HUES64 (cell line): ENCODE measurements at regions not wholly inside any gene's neighbourhood (a gene's known extent, or its start where the extent isn't known, plus 50 kb on each side); places are given as distances from the start of the nearest gene placed in this dataset.

Experiments used
- H3K27ac ChIP-seq: 2 replicates; pipeline ENCODE4 v1.7.0; 2013; ENCODE audit warnings: low read depth, low read length, inconsistent platforms
- H3K27me3 ChIP-seq: 2 replicates; pipeline ENCODE4 v1.6.1; 2013; ENCODE audit warnings: mild to moderate bottlenecking, low read length; ENCODE audit not compliant: insufficient read depth
- H3K36me3 ChIP-seq: 2 replicates; pipeline ENCODE4 v1.6.1; 2013; ENCODE audit warnings: mild to moderate bottlenecking, low read length; ENCODE audit not compliant: insufficient read depth
- H3K4me1 ChIP-seq: 2 replicates; pipeline ENCODE4 v1.6.1; 2013; ENCODE audit warnings: mild to moderate bottlenecking, low read length, moderate library complexity; ENCODE audit not compliant: insufficient read depth
- H3K4me3 ChIP-seq: 2 replicates; pipeline ENCODE4 v1.5.1; 2013; ENCODE audit warnings: mild to moderate bottlenecking, low read length, moderate library complexity
- H3K9ac ChIP-seq: 2 replicates; pipeline ENCODE4 v1.6.1; 2013; ENCODE audit warnings: mild to moderate bottlenecking, low read depth, low read length
- H3K9me3 ChIP-seq: 2 replicates; pipeline ENCODE4 v1.6.1; 2013; ENCODE audit warnings: low read depth, low read length; ENCODE audit not compliant: insufficient read depth
- WGBS: fragments of 150-250, 120-280 bp; methylation state at CpG from one replicate; pipeline ENCODE4 v1.1.7; 2013; ENCODE audit warnings: missing lambda C conversion rate; 5-methylcytosine and 5-hydroxymethylcytosine counted together

GRCh38 chr20:11305406-11305805 is 612.3 kb upstream of the BTBD3 start:
- H3K4me1 ChIP-seq, result peaks cover 4% of the 10 kb centered on the region; the same call in 1 of the 2 replicates
- no peak overlapping the region for H3K4me3 ChIP-seq
- H3K9ac ChIP-seq, result no peak overlapping the region
- WGBS, result 60% methylated on average over 2 of the region's 2 CpGs
- no peaks in the 10 kb centered on the region for H3K27me3 ChIP-seq
- H3K27ac ChIP-seq, result no peak overlapping the region
- H3K36me3 ChIP-seq, result no peaks in the 10 kb centered on the region
- H3K9me3 ChIP-seq, result no peaks in the 10 kb centered on the region

- Histone ChIP-seq H3K4me3 (no peak overlapping the region), H3K9me3 (no peaks in the 10 kb centered on the region), H3K27me3 (no peaks in the 10 kb centered on the region), H3K4me1 (no peaks in the 10 kb centered on the region), H3K36me3 (no peaks in the 10 kb centered on the region), H3K27ac (no peak overlapping the region), H3K9ac (no peak overlapping the region)
- WGBS, result 94% methylated on average over 3 of the region's 3 CpGs
These were observed 606.0 kb upstream of the BTBD3 start for GRCh38 chr20:11311659-11312224.

GRCh38 chr20:11315525-11315924 is 602.2 kb upstream of the BTBD3 start:
- Histone ChIP-seq H3K4me1 (no peaks in the 10 kb centered on the region), H3K36me3 (no peaks in the 10 kb centered on the region), H3K9me3 (peaks cover 3% of the 10 kb centered on the region; the same call in 1 of the 2 replicates), H3K9ac (no peak overlapping the region), H3K4me3 (no peak overlapping the region), H3K27me3 (no peaks in the 10 kb centered on the region), H3K27ac (no peak overlapping the region)
- 100% methylated on average over 2 of the region's 2 CpGs for WGBS

- Histone ChIP-seq H3K9ac (no peak overlapping the region), H3K4me3 (no peak overlapping the region), H3K27me3 (no peaks in the 10 kb centered on the region), H3K36me3 (no peaks in the 10 kb centered on the region), H3K27ac (no peak overlapping the region), H3K9me3 (peaks cover 3% of the 10 kb centered on the region; the same call in 1 of the 2 replicates), H3K4me1 (no peaks in the 10 kb centered on the region)
These were observed 601.4 kb upstream of the BTBD3 start for GRCh38 chr20:11316244-11316643.

- Histone ChIP-seq H3K4me3 (no peak overlapping the region), H3K36me3 (no peaks in the 10 kb centered on the region), H3K27ac (no peak overlapping the region), H3K4me1 (no peaks in the 10 kb centered on the region), H3K9ac (no peak overlapping the region), H3K27me3 (no peaks in the 10 kb centered on the region), H3K9me3 (peaks cover 6% of the 10 kb centered on the region; the same call in 1 of the 2 replicates)
These were observed 597.7 kb upstream of the BTBD3 start for GRCh38 chr20:11320033-11320432.

- no peaks in the 10 kb centered on the region for H3K36me3 ChIP-seq
- H3K27ac ChIP-seq, result no peak overlapping the region
- WGBS, result 80% methylated on average over 1 of the region's 1 CpG
- H3K4me1 ChIP-seq, result no peaks in the 10 kb centered on the region
- no peaks in the 10 kb centered on the region for H3K27me3 ChIP-seq
- peaks cover 3% of the 10 kb centered on the region; the same call in 1 of the 2 replicates for H3K9me3 ChIP-seq
- no peak overlapping the region for H3K4me3 ChIP-seq
- H3K9ac ChIP-seq, result no peak overlapping the region
These were observed 593.9 kb upstream of the BTBD3 start for GRCh38 chr20:11323816-11324215.

- H3K36me3 ChIP-seq, result no peaks in the 10 kb centered on the region
- H3K4me1 ChIP-seq, result peaks cover 6% of the 10 kb centered on the region; the same call in 1 of the 2 replicates
- no peak overlapping the region for H3K27ac ChIP-seq
- no peaks in the 10 kb centered on the region for H3K27me3 ChIP-seq
- peaks cover 3% of the 10 kb centered on the region; the same call in 1 of the 2 replicates for H3K9me3 ChIP-seq
- no peak overlapping the region for H3K4me3 ChIP-seq
- 96% methylated on average over 4 of the region's 4 CpGs for WGBS
- H3K9ac ChIP-seq, result no peak overlapping the region
These were observed 592.7 kb upstream of the BTBD3 start for GRCh38 chr20:11324990-11325389.

- no peak overlapping the region for H3K9ac ChIP-seq
- no peaks in the 10 kb centered on the region for H3K36me3 ChIP-seq
- H3K27ac ChIP-seq, result no peak overlapping the region
- H3K27me3 ChIP-seq, result no peaks in the 10 kb centered on the region
- H3K9me3 ChIP-seq, result no peaks in the 10 kb centered on the region
- 92% methylated on average over 8 of the region's 8 CpGs for WGBS
- peaks cover 6% of the 10 kb centered on the region; the same call in 1 of the 2 replicates for H3K4me1 ChIP-seq
- H3K4me3 ChIP-seq, result no peak overlapping the region
These were observed 588.9 kb upstream of the BTBD3 start for GRCh38 chr20:11328839-11329238.

GRCh38 chr20:11329271-11329670 is 588.4 kb upstream of the BTBD3 start:
- Histone ChIP-seq H3K36me3 (no peaks in the 10 kb centered on the region), H3K4me3 (no peak overlapping the region), H3K27ac (no peak overlapping the region), H3K4me1 (peaks cover 10% of the 10 kb centered on the region; the same call in 1 of the 2 replicates), H3K27me3 (no peaks in the 10 kb centered on the region), H3K9me3 (no peaks in the 10 kb centered on the region), H3K9ac (no peak overlapping the region)
- WGBS, result 100% methylated on average over 1 of the region's 1 CpG

- WGBS, result 100% methylated on average over 2 of the region's 2 CpGs
- Histone ChIP-seq H3K4me3 (no peak overlapping the region), H3K4me1 (peaks cover 22% of the 10 kb centered on the region), H3K9ac (no peak overlapping the region), H3K27me3 (no peaks in the 10 kb centered on the region), H3K9me3 (no peaks in the 10 kb centered on the region), H3K36me3 (no peaks in the 10 kb centered on the region), H3K27ac (no peak overlapping the region)
These were observed 586.6 kb upstream of the BTBD3 start for GRCh38 chr20:11331096-11331495.

GRCh38 chr20:11332381-11332780 is 585.3 kb upstream of the BTBD3 start:
- H3K27ac ChIP-seq, result no peak overlapping the region

GRCh38 chr20:11333634-11334033 is 584.1 kb upstream of the BTBD3 start:
- no peaks in the 10 kb centered on the region for H3K9me3 ChIP-seq
- H3K27ac ChIP-seq, result no peak overlapping the region
- peaks cover 36% of the 10 kb centered on the region for H3K4me1 ChIP-seq
- H3K36me3 ChIP-seq, result no peaks in the 10 kb centered on the region
- H3K9ac ChIP-seq, result no peak overlapping the region
- H3K27me3 ChIP-seq, result no peaks in the 10 kb centered on the region
- no peak overlapping the region for H3K4me3 ChIP-seq

More at GRCh38 chr20:11332381-11332780, 585.3 kb upstream of the BTBD3 start:
- Histone ChIP-seq H3K27me3 (no peaks in the 10 kb centered on the region), H3K4me3 (no peak overlapping the region), H3K9me3 (no peaks in the 10 kb centered on the region), H3K9ac (no peak overlapping the region), H3K36me3 (no peaks in the 10 kb centered on the region), H3K4me1 (peaks cover 30% of the 10 kb centered on the region)
